AG10803 (cell line): ENCODE measurements at regions not wholly inside any gene's neighbourhood (a gene's known extent, or its start where the extent isn't known, plus 50 kb on each side); places are given as distances from the start of the nearest gene placed in this dataset.

Source experiments
- DNase-seq: peaks from one replicate; pipeline ENCODE4 v3.0.0; 2010; ENCODE audit warnings: low read depth
- H3K4me3 ChIP-seq: 2 replicates; pipeline ENCODE4 v1.5.1; 2011; ENCODE audit warnings: mild to moderate bottlenecking, low read length, control low read depth
- CTCF ChIP-seq: conservative IDR thresholded peaks from 2 replicates; pipeline ENCODE4 v1.5.1; 2011; ENCODE audit warnings: mild to moderate bottlenecking, low read length, control low read depth, inconsistent platforms

GRCh38 chr4:8526363-8526855, 53.8 kb upstream of the GPR78 start:
- no peak for DNase-seq
- no peak for TF ChIP-seq CTCF
- H3K4me3 ChIP-seq = no peak overlapping the region

- no peak overlapping the region for H3K4me3 ChIP-seq
- no peak for TF ChIP-seq CTCF
- DNase-seq = peak; percentile 90
These were observed 51.5 kb upstream of the GPR78 start for GRCh38 chr4:8528713-8529112.
